Breast epithelium (tissue), 3 donors: ENCODE measurements at regions not wholly inside any gene's neighbourhood (a gene's known extent, or its start where the extent isn't known, plus 50 kb on each side); places are given as distances from the start of the nearest gene placed in this dataset.

Experiments
- POLR2A ChIP-seq: fragments of 450-650 bp; IDR thresholded peaks from one replicate; pipeline ENCODE4 v1.6.1; 2016; ENCODE audit warnings: antibody characterized with exemption, mild to moderate bottlenecking, moderate library complexity
- POLR2AphosphoS5 ChIP-seq, 3 donors: sonication (generic); formaldehyde crosslinking; IDR thresholded peaks; one replicate each; pipeline ENCODE4 v1.6.1; 2017; ENCODE audit warnings: antibody characterized with exemption in 3 of 3

DNA sequence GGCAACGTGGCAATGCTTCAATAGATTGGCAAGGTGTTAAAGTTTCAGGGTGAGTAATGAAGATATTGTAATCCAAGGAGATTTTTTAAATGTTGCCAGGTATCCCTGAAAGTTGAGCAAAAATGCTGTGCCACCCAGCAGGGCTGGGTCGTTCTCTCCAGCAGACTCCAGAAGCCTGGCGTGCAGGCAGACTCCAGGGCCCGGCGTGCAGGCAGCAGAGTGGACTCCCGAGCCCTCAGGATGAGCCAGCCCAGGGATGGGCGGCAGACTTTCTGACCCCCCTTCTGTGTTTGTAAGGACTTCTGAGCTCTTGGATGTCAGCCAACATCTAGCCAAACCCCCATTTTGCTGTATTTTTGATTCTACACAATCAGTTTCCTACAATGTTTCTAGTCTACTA lies 289.1 kb downstream of the ZNF516 start:
- TF ChIP-seq POLR2AphosphoS5 (IDR thresholded peaks at IDR 0.05), result no peak
- no peak for TF ChIP-seq POLR2A
